DND-41 (cell line): ENCODE measurements at regions not wholly inside any gene's neighbourhood (a gene's known extent, or its start where the extent isn't known, plus 50 kb on each side); places are given as distances from the start of the nearest gene placed in this dataset.

ENCODE experiments used
- ATAC-seq: fragments of 200-7000 bp; cut with Tn5 transposase; 3 replicates; pipeline ENCODE4 v1.9.1; 2021; ENCODE audit warnings: low read depth; ENCODE audit not compliant: insufficient read depth
- DNase-seq: peaks from one replicate; pipeline ENCODE4 v3.0.0-alpha.2; 2020
- H2AFZ ChIP-seq: 2 replicates; pipeline ENCODE4 v1.6.0; 2012; ENCODE audit warnings: low read depth, low read length
- H3K27ac ChIP-seq: 2 replicates; pipeline ENCODE4 v1.5.1; 2012; ENCODE audit warnings: low read length, inconsistent platforms
- H3K27me3 ChIP-seq: fragments of 200-600 bp; sonication (generic); 2 replicates; pipeline ENCODE4 v1.6.0; 2012; ENCODE audit warnings: low read length, mild to moderate bottlenecking, inconsistent platforms; ENCODE audit not compliant: insufficient read depth, poor library complexity
- H3K36me3 ChIP-seq: 2 replicates; pipeline ENCODE4 v1.5.1; 2012; ENCODE audit warnings: low read length, inconsistent platforms; ENCODE audit not compliant: insufficient read depth
- H3K4me1 ChIP-seq: 2 replicates; pipeline ENCODE4 v1.5.1; 2012; ENCODE audit warnings: mild to moderate bottlenecking, low read length; ENCODE audit not compliant: insufficient read depth
- H3K4me2 ChIP-seq: 2 replicates; pipeline ENCODE4 v1.6.0; 2012; ENCODE audit warnings: mild to moderate bottlenecking, moderate library complexity, low read length, inconsistent platforms; ENCODE audit not compliant: insufficient read depth
- H3K4me3 ChIP-seq, 2 experiments: fragments of 200-600 bp in 1 of 2; shearing (Covaris generic) in 1 of 2; 2 replicates each; pipeline ENCODE4 v1.5.1; 2012 to 2016; ENCODE audit warnings: inconsistent platforms in 2 of 2, low read length in 2 of 2, mild to moderate bottlenecking in 2 of 2, low read depth in 1 of 2, moderate library complexity in 1 of 2
- H3K79me2 ChIP-seq: 2 replicates; pipeline ENCODE4 v1.6.0; 2012; ENCODE audit warnings: low read length, inconsistent platforms; ENCODE audit not compliant: insufficient read depth
- H3K9ac ChIP-seq: 2 replicates; pipeline ENCODE4 v1.6.0; 2012; ENCODE audit warnings: low read depth, mild to moderate bottlenecking, inconsistent platforms, low read length, moderate library complexity
- H3K9me3 ChIP-seq: 2 replicates; pipeline ENCODE4 v1.5.1; 2012; ENCODE audit warnings: low read length, moderate library complexity, mild to moderate bottlenecking, inconsistent platforms; ENCODE audit not compliant: insufficient read depth, severe bottlenecking
- H4K20me1 ChIP-seq: 2 replicates; pipeline ENCODE4 v1.6.0; 2012; ENCODE audit warnings: low read length; ENCODE audit not compliant: insufficient read depth
- CTCF ChIP-seq: IDR thresholded peaks from 2 replicates; pipeline ENCODE4 v1.5.1; 2012; ENCODE audit warnings: borderline replicate concordance, low read length, moderate library complexity, mild to moderate bottlenecking; ENCODE audit not compliant: poor library complexity, severe bottlenecking; ENCODE audit errors: extremely low read depth
- EZH2 ChIP-seq: IDR thresholded peaks from 3 replicates; pipeline ENCODE4 v1.6.1; 2012; ENCODE audit warnings: borderline replicate concordance, low read depth, mild to moderate bottlenecking, moderate library complexity, low read length, inconsistent platforms; ENCODE audit not compliant: severe bottlenecking

GRCh38 chr4:81814987-81815541 lies 343.4 kb upstream of the RASGEF1B start:
- Histone ChIP-seq H4K20me1 (no peaks in the 10 kb centered on the region), H3K79me2 (no peaks in the 10 kb centered on the region)
- ATAC-seq: no peak

GRCh38 chr4:81811562-81812293 lies 340.0 kb upstream of the RASGEF1B start:
- Histone ChIP-seq H3K4me3 (no peak overlapping the region), H3K36me3 (no peaks in the 10 kb centered on the region), H3K4me1 (no peaks in the 10 kb centered on the region; the same call in 1 of the 2 replicates), H2AFZ (no peak overlapping the region), H4K20me1 (no peaks in the 10 kb centered on the region), H3K27ac (no peak overlapping the region), H3K9ac (no peak overlapping the region), H3K27me3 (no peaks in the 10 kb centered on the region), H3K4me2 (no peak overlapping the region), H3K9me3 (no peaks in the 10 kb centered on the region), H3K79me2 (no peaks in the 10 kb centered on the region)
- ATAC-seq: no peak
- no peak for DNase-seq
- TF ChIP-seq CTCF (no peak), EZH2 (no peak)

More at GRCh38 chr4:81814987-81815541, 343.4 kb upstream of the RASGEF1B start:
- Histone ChIP-seq H3K27me3 (no peaks in the 10 kb centered on the region), H3K4me1 (no peaks in the 10 kb centered on the region), H3K4me3 (no peak overlapping the region), H3K9me3 (no peaks in the 10 kb centered on the region), H3K9ac (no peak overlapping the region), H3K4me2 (no peak overlapping the region), H3K36me3 (no peaks in the 10 kb centered on the region), H2AFZ (no peak overlapping the region), H3K27ac (no peak overlapping the region)
- DNase-seq: no peak
- TF ChIP-seq EZH2: no peak
- no peak for TF ChIP-seq CTCF

- Histone ChIP-seq H4K20me1 (no peaks in the 10 kb centered on the region), H3K4me1 (no peaks in the 10 kb centered on the region; the same call in 1 of the 2 replicates), H3K27ac (no peak overlapping the region), H3K9ac (no peak overlapping the region), H3K27me3 (no peaks in the 10 kb centered on the region), H2AFZ (no peak overlapping the region), H3K36me3 (no peaks in the 10 kb centered on the region), H3K4me3 (no peak overlapping the region), H3K9me3 (no peaks in the 10 kb centered on the region), H3K4me2 (no peak overlapping the region), H3K79me2 (no peaks in the 10 kb centered on the region)
- TF ChIP-seq CTCF (no peak), EZH2 (no peak)
- ATAC-seq: no peak
- no peak for DNase-seq
Measured at GRCh38 chr4:81808011-81808672, 336.4 kb upstream of the RASGEF1B start.
